ENCODE measurements at regions not wholly inside any gene's neighbourhood (a gene's known extent, or its start where the extent isn't known, plus 50 kb on each side); places are given as distances from the start of the nearest gene placed in this dataset.

DNA sequence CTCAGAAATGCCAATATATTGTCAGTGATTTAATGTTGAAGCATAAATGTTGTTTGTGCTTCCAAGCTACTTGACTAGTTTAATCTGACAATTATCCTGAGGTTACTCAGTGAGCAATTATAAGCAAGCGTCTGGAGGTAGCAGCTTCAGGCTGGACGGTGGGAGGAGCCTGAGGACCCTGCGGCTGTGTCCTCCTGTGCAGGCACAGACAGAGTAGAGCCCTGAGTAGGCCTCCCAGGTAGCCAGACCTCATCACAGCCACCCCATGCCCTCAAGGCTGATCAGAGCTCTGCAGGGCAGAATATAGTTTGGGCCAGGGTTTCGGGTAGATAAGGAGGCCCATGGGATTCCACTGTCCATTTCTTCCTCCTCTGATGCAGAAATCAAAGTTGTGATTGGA, 153.6 kb downstream of the DRD1 start:
- ATAC-seq (peak in 1 of 2 donors; percentile 53), DNase-seq (ENCODE audit: low spot score) (no peak)
- no peaks in the 10 kb centered on the region for H3K4me1 Mint-ChIP-seq (ENCODE audit: low read depth in 2 of 2)
- H3K27ac Mint-ChIP-seq, result no peak overlapping the region
- no peak overlapping the region for H3K4me3 Mint-ChIP-seq
- H3K36me3 Mint-ChIP-seq, result no peaks in the 10 kb centered on the region
- peaks cover 3% of the 10 kb centered on the region for H3K9me3 Mint-ChIP-seq
- H3K27me3 Mint-ChIP-seq, result peaks cover 0 to 8% of the 10 kb centered on the region in 2 donors

DNA sequence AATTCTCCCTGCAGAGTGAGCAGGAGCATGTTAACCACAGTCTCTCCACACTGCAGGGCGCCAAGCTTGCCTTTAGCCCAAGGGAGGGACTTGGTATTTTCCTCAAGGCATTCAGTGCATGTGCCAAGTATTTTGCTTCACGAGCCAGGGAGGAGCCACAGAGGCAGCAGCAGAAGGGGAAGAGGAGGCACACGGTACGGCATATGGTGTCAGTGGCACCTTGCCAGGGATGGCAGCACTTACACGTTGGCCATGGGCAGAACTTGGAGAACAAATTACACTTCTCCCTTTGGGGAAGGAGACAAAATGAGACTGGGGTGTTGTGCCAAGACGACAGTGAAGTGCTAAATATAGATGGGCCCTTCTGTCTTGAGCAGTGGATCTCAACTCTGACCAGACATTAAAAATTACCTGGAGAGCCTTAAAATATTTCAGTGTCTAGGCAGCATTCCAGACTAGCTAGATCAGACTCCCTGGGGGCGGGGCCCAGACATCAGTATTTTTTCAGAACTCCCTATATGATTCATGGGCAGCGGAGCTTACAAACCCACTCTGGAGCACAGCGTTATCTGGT, 155.8 kb downstream of the DRD1 start:
- Mint-ChIP-seq H3K4me3 (no peak overlapping the region), H3K4me1 (ENCODE audit: low read depth in 2 of 2) (no peaks in the 10 kb centered on the region), H3K9me3 (peaks cover 2% of the 10 kb centered on the region), H3K27me3 (peaks cover 0 to 8% of the 10 kb centered on the region in 2 donors), H3K36me3 (no peaks in the 10 kb centered on the region), H3K27ac (no peak overlapping the region)
- ATAC-seq (no peak), DNase-seq (ENCODE audit: low spot score) (no peak)

DNA sequence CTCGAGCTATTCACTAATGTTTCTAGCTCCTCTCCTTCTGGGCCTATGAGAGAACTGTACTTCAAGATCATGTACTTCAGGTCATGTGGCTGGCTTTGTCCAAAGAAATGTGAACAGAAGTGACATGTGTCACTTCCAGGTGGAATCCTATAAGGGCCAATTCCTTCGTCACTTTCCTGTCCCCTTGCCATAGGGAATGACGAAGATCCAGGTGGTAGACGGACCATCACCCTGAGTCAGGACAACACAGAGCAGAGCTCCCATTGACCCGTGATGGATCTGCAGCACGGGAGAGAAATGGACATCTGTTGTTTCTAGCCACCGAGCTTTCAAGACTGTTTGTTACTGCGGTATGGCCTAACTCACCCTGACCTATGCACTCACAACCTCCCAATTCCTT, 157.0 kb downstream of the DRD1 start:
- no peak overlapping the region for H3K4me3 Mint-ChIP-seq
- H3K36me3 Mint-ChIP-seq, result no peaks in the 10 kb centered on the region
- peaks cover 0 to 17% of the 10 kb centered on the region in 2 donors for H3K27me3 Mint-ChIP-seq
- DNase-seq (ENCODE audit: low spot score), result no peak
- H3K4me1 Mint-ChIP-seq (ENCODE audit: low read depth in 2 of 2), result no peaks in the 10 kb centered on the region
- no peak for ATAC-seq
- H3K9me3 Mint-ChIP-seq, result peaks cover 2% of the 10 kb centered on the region
- H3K27ac Mint-ChIP-seq, result no peak overlapping the region

DNA sequence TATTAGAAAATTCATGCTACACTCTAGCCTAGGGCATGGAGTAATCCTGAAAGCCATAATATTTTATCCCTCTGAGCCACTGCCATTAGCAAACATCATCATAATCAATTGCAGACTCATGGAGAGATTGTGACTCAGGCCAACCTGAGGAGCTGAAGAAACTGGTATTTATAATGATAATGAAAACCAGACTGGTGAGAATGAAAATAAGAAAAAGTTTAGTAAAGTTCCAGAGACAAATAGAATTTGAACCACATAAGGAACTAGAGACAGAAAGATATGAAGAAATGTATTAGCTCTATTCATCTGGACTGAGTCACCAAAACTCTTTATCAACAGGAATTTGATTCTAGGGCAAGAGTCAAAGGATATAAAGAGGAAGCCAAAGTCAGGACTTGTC, 158.7 kb downstream of the DRD1 start:
- Mint-ChIP-seq H3K4me1 (ENCODE audit: low read depth in 2 of 2) (no peaks in the 10 kb centered on the region), H3K27ac (no peak overlapping the region), H3K9me3 (peaks cover 2% of the 10 kb centered on the region), H3K4me3 (no peak overlapping the region), H3K27me3 (peaks cover 0 to 17% of the 10 kb centered on the region in 2 donors), H3K36me3 (no peaks in the 10 kb centered on the region)
- DNase-seq (ENCODE audit: low spot score) (no peak), ATAC-seq (no peak)

DNA sequence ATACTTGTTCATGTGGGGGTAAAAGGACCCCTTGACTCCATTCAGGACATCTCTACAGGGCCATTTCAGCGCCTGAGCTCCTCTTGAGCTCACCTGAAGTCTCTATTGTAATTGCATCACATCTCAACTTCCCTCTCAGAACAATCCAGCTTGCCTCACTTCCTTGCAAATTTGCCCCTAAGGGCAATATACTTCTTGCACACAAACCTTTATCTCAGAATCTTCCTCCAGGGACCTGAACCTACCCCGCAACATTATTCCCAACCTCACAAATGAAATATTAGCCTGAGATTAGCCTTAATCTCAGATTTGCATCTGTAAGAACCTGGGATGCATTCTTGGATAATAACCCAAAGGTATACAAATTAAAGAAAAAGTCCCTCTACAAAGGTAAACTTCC, 159.2 kb downstream of the DRD1 start:
- H3K9me3 Mint-ChIP-seq, result peaks cover 2% of the 10 kb centered on the region
- ATAC-seq (no peak), DNase-seq (ENCODE audit: low spot score) (no peak)
- H3K36me3 Mint-ChIP-seq, result no peaks in the 10 kb centered on the region
- H3K4me1 Mint-ChIP-seq (ENCODE audit: low read depth in 2 of 2), result no peaks in the 10 kb centered on the region
- H3K27me3 Mint-ChIP-seq, result peaks cover 0 to 17% of the 10 kb centered on the region in 2 donors
- no peak overlapping the region for H3K4me3 Mint-ChIP-seq
- H3K27ac Mint-ChIP-seq, result no peak overlapping the region

DNA sequence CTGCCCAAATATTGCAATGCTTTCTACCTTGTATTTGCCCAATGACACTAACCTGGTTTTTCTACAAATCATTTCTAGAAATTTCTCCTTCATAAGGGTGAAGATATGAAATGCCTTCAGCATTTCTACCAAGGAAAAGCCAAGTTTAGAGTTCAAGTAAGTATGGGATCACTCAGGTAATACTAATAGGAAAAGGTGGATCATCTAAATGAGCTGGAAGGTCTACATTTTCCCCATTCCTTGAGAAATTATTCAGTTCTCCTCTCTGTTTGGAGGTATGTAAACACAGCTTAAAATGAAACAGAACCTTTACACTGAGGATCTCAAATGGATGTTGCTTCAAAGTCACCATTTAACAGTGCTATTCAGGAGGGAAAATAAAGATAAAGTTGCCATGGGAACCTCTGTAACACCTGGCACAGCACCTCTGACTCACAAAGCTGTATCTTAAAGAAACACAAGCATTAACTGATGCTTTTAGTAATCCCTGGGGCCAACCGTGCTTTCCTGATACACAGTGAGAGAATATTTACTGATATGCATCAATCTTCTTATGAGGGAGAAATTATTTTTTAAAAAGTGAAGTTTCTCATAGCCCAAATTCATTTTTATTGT, 161.3 kb downstream of the DRD1 start:
- Mint-ChIP-seq H3K27ac (no peak overlapping the region), H3K36me3 (no peaks in the 10 kb centered on the region), H3K4me1 (ENCODE audit: low read depth in 2 of 2) (no peaks in the 10 kb centered on the region), H3K4me3 (no peak overlapping the region), H3K27me3 (peaks cover 0 to 22% of the 10 kb centered on the region in 2 donors), H3K9me3 (peaks cover 2% of the 10 kb centered on the region)
- ATAC-seq (no peak), DNase-seq (ENCODE audit: low spot score) (no peak)

DNA sequence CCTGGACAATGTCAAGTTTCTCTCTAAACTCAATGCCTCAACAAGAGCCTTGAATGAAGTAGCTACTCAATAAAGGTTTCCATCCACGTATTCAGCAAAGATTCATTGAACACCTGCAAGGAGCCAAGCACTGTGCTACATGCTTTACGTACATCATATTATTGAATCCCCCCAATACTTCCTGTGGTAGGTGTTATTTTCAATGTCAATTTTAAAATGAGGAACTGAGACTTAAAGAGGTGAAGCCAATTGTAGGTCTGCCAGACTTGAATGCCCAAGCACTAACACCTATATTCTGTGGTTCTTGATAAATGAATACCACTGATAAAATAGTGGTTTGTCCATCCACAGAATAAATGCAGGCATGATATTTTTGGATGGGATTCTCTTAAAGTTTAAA, 162.3 kb downstream of the DRD1 start:
- peaks cover 0 to 27% of the 10 kb centered on the region in 2 donors for H3K27me3 Mint-ChIP-seq
- DNase-seq (ENCODE audit: low spot score), result no peak
- ATAC-seq, result no peak
- no peaks in the 10 kb centered on the region for H3K4me1 Mint-ChIP-seq (ENCODE audit: low read depth in 2 of 2)
- H3K4me3 Mint-ChIP-seq, result no peak overlapping the region
- H3K27ac Mint-ChIP-seq, result no peak overlapping the region
- H3K36me3 Mint-ChIP-seq, result no peaks in the 10 kb centered on the region
- peaks cover 2% of the 10 kb centered on the region for H3K9me3 Mint-ChIP-seq

DNA sequence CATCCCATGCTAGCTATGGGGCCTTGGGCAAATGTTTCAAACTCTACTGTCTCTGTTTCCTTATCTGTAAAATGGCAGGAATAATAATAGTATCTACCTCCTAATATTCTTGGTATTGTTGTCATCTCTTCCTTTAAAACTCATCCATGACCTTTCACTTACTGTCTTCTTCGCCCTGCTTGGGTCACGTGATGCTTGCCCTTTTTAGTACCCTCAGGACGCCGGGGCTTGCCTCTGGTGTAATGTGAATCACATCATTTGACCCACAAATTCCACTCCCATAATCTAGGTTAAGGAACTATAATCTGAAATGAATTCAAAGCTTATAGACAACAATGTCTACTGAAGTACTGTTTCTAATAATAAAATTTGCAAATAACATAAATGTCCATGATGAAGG, 162.7 kb downstream of the DRD1 start:
- no peaks in the 10 kb centered on the region for H3K36me3 Mint-ChIP-seq
- peaks cover 2% of the 10 kb centered on the region for H3K9me3 Mint-ChIP-seq
- ATAC-seq, result no peak
- H3K27ac Mint-ChIP-seq, result no peak overlapping the region
- no peak overlapping the region for H3K4me3 Mint-ChIP-seq
- H3K4me1 Mint-ChIP-seq (ENCODE audit: low read depth in 2 of 2), result no peaks in the 10 kb centered on the region
- peaks cover 0 to 29% of the 10 kb centered on the region in 2 donors for H3K27me3 Mint-ChIP-seq
- no peak for DNase-seq (ENCODE audit: low spot score)

DNA sequence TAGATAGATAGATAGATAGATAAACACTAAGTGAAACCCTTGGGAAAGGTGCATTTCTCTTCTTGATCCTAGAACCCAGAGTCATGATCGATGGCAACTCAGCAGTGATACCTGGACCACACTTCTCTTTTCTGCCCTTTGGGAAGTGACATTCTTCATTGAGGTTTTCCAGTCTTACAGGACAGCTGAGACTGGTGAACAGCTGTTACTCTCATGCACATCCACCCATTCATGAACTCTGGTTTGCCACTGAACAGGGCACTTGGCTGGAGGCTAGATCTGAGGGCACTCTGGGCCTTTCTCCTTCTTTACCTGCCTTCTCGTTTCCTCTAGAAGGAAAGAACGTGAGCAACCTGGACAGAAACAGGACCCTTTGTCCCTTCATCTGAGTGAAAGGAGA, 164.5 kb downstream of the DRD1 start:
- ATAC-seq (no peak), DNase-seq (ENCODE audit: low spot score) (no peak)
- Mint-ChIP-seq H3K9me3 (peaks cover 2% of the 10 kb centered on the region), H3K36me3 (no peaks in the 10 kb centered on the region), H3K27me3 (peaks cover 0 to 39% of the 10 kb centered on the region in 2 donors), H3K4me3 (no peak overlapping the region), H3K27ac (no peak overlapping the region), H3K4me1 (ENCODE audit: low read depth in 2 of 2) (no peaks in the 10 kb centered on the region)

DNA sequence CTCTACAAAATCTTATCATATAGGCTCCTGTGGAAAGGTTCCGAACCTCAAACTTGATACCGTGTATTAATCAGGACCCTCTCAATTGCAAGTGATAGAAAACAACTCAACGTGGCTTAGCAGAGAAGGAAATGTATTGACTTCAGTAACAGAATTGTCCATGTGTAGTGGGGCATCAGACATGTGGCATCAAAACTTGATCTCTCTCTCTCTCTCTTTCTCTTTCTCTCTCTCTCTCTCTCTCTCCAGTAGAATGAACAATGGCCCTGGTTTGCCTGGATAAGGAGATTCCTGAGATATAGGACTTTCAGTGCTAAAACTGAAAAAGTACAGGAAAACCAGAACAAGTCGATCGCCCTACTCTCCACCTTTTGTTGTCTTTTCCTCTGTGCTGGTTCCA, 168.2 kb downstream of the DRD1 start:
- ATAC-seq, result no peak
- H3K4me1 Mint-ChIP-seq (ENCODE audit: low read depth in 2 of 2), result no peaks in the 10 kb centered on the region
- no peak for DNase-seq (ENCODE audit: low spot score)
- H3K27me3 Mint-ChIP-seq, result peaks cover 0 to 31% of the 10 kb centered on the region in 2 donors
- H3K9me3 Mint-ChIP-seq, result peaks cover 7% of the 10 kb centered on the region
- no peak overlapping the region for H3K4me3 Mint-ChIP-seq
- no peak overlapping the region for H3K27ac Mint-ChIP-seq
- no peaks in the 10 kb centered on the region for H3K36me3 Mint-ChIP-seq

DNA sequence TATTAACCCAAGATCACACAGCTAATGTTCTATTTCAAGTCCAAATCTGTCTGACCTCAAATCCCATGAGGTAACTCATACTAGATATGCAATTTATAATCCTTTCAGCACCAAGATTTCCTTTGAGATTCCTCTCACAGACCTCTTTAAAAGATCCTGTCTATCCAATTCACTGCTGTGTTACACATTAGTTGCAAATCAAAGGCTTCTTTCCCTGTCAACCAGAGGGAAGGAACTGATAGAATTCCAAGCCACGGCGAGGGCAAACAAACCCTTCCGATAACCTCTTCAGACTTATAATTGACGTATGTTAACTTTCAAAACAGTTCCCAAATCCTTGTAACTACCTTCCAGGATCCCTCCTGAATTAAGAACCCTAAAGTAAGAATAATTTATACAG, 168.9 kb downstream of the DRD1 start:
- Mint-ChIP-seq H3K27ac (no peak overlapping the region), H3K36me3 (no peaks in the 10 kb centered on the region), H3K4me3 (no peak overlapping the region), H3K9me3 (peaks cover 7% of the 10 kb centered on the region), H3K27me3 (peaks cover 0 to 31% of the 10 kb centered on the region in 2 donors), H3K4me1 (ENCODE audit: low read depth in 2 of 2) (no peaks in the 10 kb centered on the region)
- ATAC-seq (no peak), DNase-seq (ENCODE audit: low spot score) (no peak)

DNA sequence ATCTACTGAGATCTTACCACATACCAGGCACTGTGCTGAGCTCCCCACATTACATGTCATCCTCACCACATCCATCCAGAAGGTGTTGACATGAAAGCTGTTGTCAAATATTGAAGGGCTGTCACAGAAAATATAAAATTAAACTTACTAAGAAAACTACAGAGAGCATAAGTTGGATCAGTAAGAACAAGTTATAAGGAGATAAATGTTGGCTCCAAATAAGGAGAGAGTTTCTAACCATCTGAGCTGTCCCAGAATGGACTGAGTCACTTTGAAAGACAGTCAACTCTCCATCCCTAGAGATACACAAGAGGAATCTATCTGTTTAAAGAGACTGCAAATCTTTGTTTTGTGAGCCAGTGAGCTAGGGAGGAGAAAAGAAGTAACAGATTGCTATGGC, 169.8 kb downstream of the DRD1 start:
- ATAC-seq (no peak), DNase-seq (ENCODE audit: low spot score) (no peak)
- Mint-ChIP-seq H3K9me3 (peaks cover 7% of the 10 kb centered on the region), H3K27me3 (peaks cover 0 to 31% of the 10 kb centered on the region in 2 donors), H3K4me1 (ENCODE audit: low read depth in 2 of 2) (no peaks in the 10 kb centered on the region), H3K36me3 (no peaks in the 10 kb centered on the region), H3K27ac (no peak overlapping the region), H3K4me3 (no peak overlapping the region)

DNA sequence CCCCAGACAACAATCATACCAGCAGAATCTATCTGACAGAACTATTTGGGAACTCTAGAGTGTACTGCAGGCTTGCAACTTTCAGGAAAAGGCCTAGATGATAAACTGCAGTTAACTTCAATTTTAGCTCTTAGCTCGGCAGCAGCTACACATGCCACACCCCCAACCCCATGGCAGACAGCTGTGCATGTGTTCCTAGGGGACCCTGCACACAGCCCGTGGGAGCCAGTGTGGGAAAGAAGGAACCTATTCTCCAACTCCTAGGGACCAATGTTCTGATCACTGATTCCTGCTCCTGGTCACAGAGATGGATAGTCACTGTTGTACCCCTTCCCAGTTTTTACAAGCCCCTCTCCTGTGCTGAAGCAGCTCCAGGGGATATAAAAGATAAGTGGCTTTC, 179.6 kb downstream of the DRD1 start:
- ATAC-seq (no peak), DNase-seq (ENCODE audit: low spot score) (no peak)
- H3K4me1 Mint-ChIP-seq (ENCODE audit: low read depth in 2 of 2), result no peaks in the 10 kb centered on the region
- H3K27ac Mint-ChIP-seq, result no peak overlapping the region
- no peak overlapping the region for H3K4me3 Mint-ChIP-seq
- H3K27me3 Mint-ChIP-seq, result peaks cover 13 to 47% of the 10 kb centered on the region in 2 donors
- H3K36me3 Mint-ChIP-seq, result no peaks in the 10 kb centered on the region
- H3K9me3 Mint-ChIP-seq, result peaks cover 5% of the 10 kb centered on the region

DNA sequence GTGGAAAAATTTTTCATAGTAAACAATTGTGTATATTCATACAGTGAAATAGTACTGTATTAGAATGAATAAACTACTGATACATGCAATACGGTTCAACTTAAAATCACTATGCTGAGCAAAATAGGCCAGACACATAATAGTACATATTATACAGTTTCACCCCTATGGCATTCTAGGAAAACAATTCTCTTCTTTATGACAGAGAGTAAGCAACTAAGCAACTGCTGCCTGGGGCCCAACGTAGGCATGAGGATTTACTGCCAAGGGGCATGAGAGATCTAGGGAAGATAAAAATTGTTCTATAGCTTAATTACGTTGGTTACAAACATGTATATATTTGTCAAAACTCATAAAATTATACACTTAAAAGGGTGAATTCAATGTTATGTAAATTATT, 180.2 kb downstream of the DRD1 start:
- Mint-ChIP-seq H3K36me3 (no peaks in the 10 kb centered on the region), H3K4me3 (no peak overlapping the region), H3K9me3 (peaks cover 5% of the 10 kb centered on the region), H3K27me3 (peaks cover 13 to 47% of the 10 kb centered on the region in 2 donors), H3K27ac (no peak overlapping the region), H3K4me1 (ENCODE audit: low read depth in 2 of 2) (no peaks in the 10 kb centered on the region)
- ATAC-seq (no peak), DNase-seq (ENCODE audit: low spot score) (no peak)

DNA sequence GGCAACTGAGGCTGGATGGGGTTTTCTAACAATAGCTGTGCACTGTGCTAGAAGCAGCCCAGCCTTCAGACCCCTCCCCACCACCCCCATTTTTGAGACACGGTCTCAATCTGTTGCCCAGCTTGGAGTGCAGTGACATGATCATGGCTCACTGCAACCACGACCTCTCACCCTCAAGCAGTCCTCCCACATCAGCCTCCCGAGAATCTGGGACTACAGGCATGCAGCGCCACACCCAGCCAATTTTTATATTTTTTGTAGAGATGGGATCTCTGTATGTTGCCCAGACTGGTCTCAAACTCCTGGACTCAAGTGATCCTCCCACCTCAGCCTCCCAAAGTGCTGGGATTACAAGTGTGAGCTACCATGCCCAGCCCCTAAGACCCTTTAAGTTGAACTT, 182.5 kb downstream of the DRD1 start:
- ATAC-seq (no peak), DNase-seq (ENCODE audit: low spot score) (no peak)
- Mint-ChIP-seq H3K36me3 (no peaks in the 10 kb centered on the region), H3K27ac (no peak overlapping the region), H3K4me3 (no peak overlapping the region), H3K4me1 (ENCODE audit: low read depth in 2 of 2) (no peaks in the 10 kb centered on the region), H3K27me3 (peaks cover 9 to 33% of the 10 kb centered on the region in 2 donors), H3K9me3 (peaks cover 5% of the 10 kb centered on the region)

Data from natural killer cell treated with Interleukin-12 subunit alpha and Interleukin-12 subunit beta and Interleukin-15 and Interleukin-18, amount 100 ng/mL, for 72 hours (primary cell).